ENCODE measurements at regions not wholly inside any gene's neighbourhood (a gene's known extent, or its start where the extent isn't known, plus 50 kb on each side); places are given as distances from the start of the nearest gene placed in this dataset.

- peaks cover 8% of the 10 kb centered on the region for H3K4me1 Mint-ChIP-seq (ENCODE audit: unreplicated experiment)
- no peak overlapping the region for H3K4me3 Mint-ChIP-seq
- H3K27ac Mint-ChIP-seq = no peak overlapping the region
Observed at GRCh38 chr4:13207226-13207625, 276.9 kb downstream of the RAB28 start.

GRCh38 chr4:13203101-13203500 is 281.0 kb downstream of the RAB28 start:
- Mint-ChIP-seq H3K9me3 (no peaks in the 10 kb centered on the region), H3K36me3 (no peaks in the 10 kb centered on the region), H3K4me3 (no peak overlapping the region), H3K27me3 (no peaks in the 10 kb centered on the region), H3K27ac (no peak overlapping the region), H3K4me1 (ENCODE audit: unreplicated experiment) (peaks cover 12% of the 10 kb centered on the region)
- no peak for DNase-seq (ENCODE audit: extremely low spot score, unreplicated experiment)
- TF ChIP-seq CTCF (conservative IDR thresholded peaks at IDR 0.05) = no peak

More at GRCh38 chr4:13207226-13207625, 276.9 kb downstream of the RAB28 start:
- Mint-ChIP-seq H3K9me3 (no peaks in the 10 kb centered on the region), H3K36me3 (no peaks in the 10 kb centered on the region), H3K27me3 (no peaks in the 10 kb centered on the region)
- no peak for TF ChIP-seq CTCF (conservative IDR thresholded peaks at IDR 0.05)
- no peak for DNase-seq (ENCODE audit: extremely low spot score, unreplicated experiment)

- no peak overlapping the region for H3K27ac Mint-ChIP-seq
- DNase-seq (ENCODE audit: extremely low spot score, unreplicated experiment) = no peak
- TF ChIP-seq CTCF (conservative IDR thresholded peaks at IDR 0.05) = no peak
- H3K9me3 Mint-ChIP-seq = no peaks in the 10 kb centered on the region
- H3K4me3 Mint-ChIP-seq = no peak overlapping the region
- peaks cover 12% of the 10 kb centered on the region for H3K4me1 Mint-ChIP-seq (ENCODE audit: unreplicated experiment)
- no peaks in the 10 kb centered on the region for H3K36me3 Mint-ChIP-seq
- no peaks in the 10 kb centered on the region for H3K27me3 Mint-ChIP-seq
Observed at GRCh38 chr4:13202701-13203100, 281.4 kb downstream of the RAB28 start.

DNA sequence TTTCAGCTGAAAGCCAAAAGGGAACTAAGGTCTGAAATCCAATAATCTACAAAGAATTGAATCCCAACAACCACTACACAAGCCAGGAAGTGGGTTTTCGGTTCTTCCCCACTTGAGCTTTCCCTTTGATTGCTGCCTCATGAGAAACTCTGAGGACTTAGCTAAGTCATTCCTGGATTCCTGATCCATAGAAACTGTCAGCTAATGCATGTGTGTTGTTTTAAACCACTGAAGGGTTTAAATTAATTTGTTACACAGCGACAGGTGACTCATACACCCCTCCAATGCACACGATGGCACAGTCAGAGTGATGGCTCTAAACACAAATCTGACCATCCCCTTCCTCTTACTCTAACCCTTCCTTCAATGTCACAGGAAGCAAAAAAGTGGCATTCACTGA is 282.9 kb downstream of the RAB28 start:
- H3K4me1 Mint-ChIP-seq (ENCODE audit: unreplicated experiment) = peaks cover 12% of the 10 kb centered on the region
- no peak overlapping the region for H3K4me3 Mint-ChIP-seq
- H3K9me3 Mint-ChIP-seq = no peaks in the 10 kb centered on the region
- H3K36me3 Mint-ChIP-seq = no peaks in the 10 kb centered on the region
- no peak overlapping the region for H3K27ac Mint-ChIP-seq
- no peak for TF ChIP-seq CTCF (conservative IDR thresholded peaks at IDR 0.05)
- H3K27me3 Mint-ChIP-seq = no peaks in the 10 kb centered on the region
- no peak for DNase-seq (ENCODE audit: extremely low spot score, unreplicated experiment)

- H3K27ac Mint-ChIP-seq = no peak overlapping the region
Observed at GRCh38 chr4:13196721-13197120, 287.4 kb downstream of the RAB28 start.

More at GRCh38 chr4:13196721-13197120, 287.4 kb downstream of the RAB28 start:
- TF ChIP-seq CTCF (conservative IDR thresholded peaks at IDR 0.05) = no peak
- H3K4me1 Mint-ChIP-seq (ENCODE audit: unreplicated experiment) = no peaks in the 10 kb centered on the region
- peaks cover 9% of the 10 kb centered on the region for H3K9me3 Mint-ChIP-seq
- H3K4me3 Mint-ChIP-seq = no peak overlapping the region
- DNase-seq (ENCODE audit: extremely low spot score, unreplicated experiment) = no peak
- no peaks in the 10 kb centered on the region for H3K36me3 Mint-ChIP-seq
- H3K27me3 Mint-ChIP-seq = no peaks in the 10 kb centered on the region

All from type B pancreatic cell (in vitro differentiated cells).